Neuron (in vitro differentiated cells): ENCODE measurements at regions not wholly inside any gene's neighbourhood (a gene's known extent, or its start where the extent isn't known, plus 50 kb on each side); places are given as distances from the start of the nearest gene placed in this dataset.

Experiments used
- H2AFZ ChIP-seq: one replicate; pipeline ENCODE4 v1.6.1; 2013; ENCODE audit warnings: low read depth, mild to moderate bottlenecking, inconsistent platforms, low read length, moderate library complexity
- H3K27me3 ChIP-seq: one replicate; pipeline ENCODE4 v1.6.1; 2013; ENCODE audit warnings: low read length; ENCODE audit not compliant: insufficient read depth
- H3K36me3 ChIP-seq: one replicate; pipeline ENCODE4 v1.6.1; 2013; ENCODE audit warnings: low read length; ENCODE audit not compliant: insufficient read depth
- H3K4me1 ChIP-seq: one replicate; pipeline ENCODE4 v1.6.1; 2013; ENCODE audit warnings: low read length; ENCODE audit not compliant: insufficient read depth
- H3K4me3 ChIP-seq: 2 replicates; pipeline ENCODE4 v1.5.1; 2013; ENCODE audit warnings: mild to moderate bottlenecking, low read length, moderate library complexity
- H3K9me3 ChIP-seq: one replicate; pipeline ENCODE4 v1.6.1; 2013; ENCODE audit warnings: low read length

GRCh38 chr20:40343390-40343789 lies 345.6 kb downstream of the MAFB start:
- H3K4me1 ChIP-seq: no peaks in the 10 kb centered on the region
- no peaks in the 10 kb centered on the region for H3K27me3 ChIP-seq
- H3K36me3 ChIP-seq: no peaks in the 10 kb centered on the region
- no peak overlapping the region for H3K4me3 ChIP-seq
- H2AFZ ChIP-seq: no peak overlapping the region
- no peaks in the 10 kb centered on the region for H3K9me3 ChIP-seq

GRCh38 chr20:40341561-40341960 lies 347.5 kb downstream of the MAFB start:
- no peaks in the 10 kb centered on the region for H3K4me1 ChIP-seq
- no peak overlapping the region for H2AFZ ChIP-seq
- no peak overlapping the region for H3K4me3 ChIP-seq
- H3K27me3 ChIP-seq: no peaks in the 10 kb centered on the region
- no peaks in the 10 kb centered on the region for H3K36me3 ChIP-seq
- H3K9me3 ChIP-seq: no peaks in the 10 kb centered on the region

GRCh38 chr20:40339661-40340449 lies 349.2 kb downstream of the MAFB start:
- Histone ChIP-seq H3K9me3 (no peaks in the 10 kb centered on the region), H3K36me3 (no peaks in the 10 kb centered on the region)

GRCh38 chr20:40336533-40336932 lies 352.5 kb downstream of the MAFB start:
- H3K4me3 ChIP-seq: no peak overlapping the region
- no peaks in the 10 kb centered on the region for H3K27me3 ChIP-seq
- no peaks in the 10 kb centered on the region for H3K9me3 ChIP-seq
- H2AFZ ChIP-seq: no peak overlapping the region
- no peaks in the 10 kb centered on the region for H3K4me1 ChIP-seq
- H3K36me3 ChIP-seq: no peaks in the 10 kb centered on the region

More at GRCh38 chr20:40339661-40340449, 349.2 kb downstream of the MAFB start:
- H3K4me1 ChIP-seq: no peaks in the 10 kb centered on the region
- H3K4me3 ChIP-seq: no peak overlapping the region
- H2AFZ ChIP-seq: no peak overlapping the region
- no peaks in the 10 kb centered on the region for H3K27me3 ChIP-seq

GRCh38 chr20:40335901-40336351 lies 353.1 kb downstream of the MAFB start:
- Histone ChIP-seq H3K4me3 (no peak overlapping the region), H3K9me3 (no peaks in the 10 kb centered on the region), H3K4me1 (no peaks in the 10 kb centered on the region)

GRCh38 chr20:40335437-40335836 lies 353.6 kb downstream of the MAFB start:
- Histone ChIP-seq H3K36me3 (no peaks in the 10 kb centered on the region), H3K4me1 (no peaks in the 10 kb centered on the region), H3K9me3 (no peaks in the 10 kb centered on the region), H2AFZ (no peak overlapping the region), H3K4me3 (no peak overlapping the region), H3K27me3 (no peaks in the 10 kb centered on the region)

More at GRCh38 chr20:40335901-40336351, 353.1 kb downstream of the MAFB start:
- H2AFZ ChIP-seq: no peak overlapping the region
- no peaks in the 10 kb centered on the region for H3K36me3 ChIP-seq
- H3K27me3 ChIP-seq: no peaks in the 10 kb centered on the region

- Histone ChIP-seq H3K4me1 (no peaks in the 10 kb centered on the region), H3K36me3 (no peaks in the 10 kb centered on the region), H2AFZ (no peak overlapping the region), H3K9me3 (no peaks in the 10 kb centered on the region), H3K4me3 (no peak overlapping the region), H3K27me3 (no peaks in the 10 kb centered on the region)
Observed at GRCh38 chr20:40333591-40333990, 355.4 kb downstream of the MAFB start.

- H3K27me3 ChIP-seq: no peaks in the 10 kb centered on the region
- no peaks in the 10 kb centered on the region for H3K9me3 ChIP-seq
- H3K4me3 ChIP-seq: no peak overlapping the region
- no peaks in the 10 kb centered on the region for H3K36me3 ChIP-seq
- H3K4me1 ChIP-seq: no peaks in the 10 kb centered on the region
- no peak overlapping the region for H2AFZ ChIP-seq
Observed at GRCh38 chr20:40331807-40332560, 357.1 kb downstream of the MAFB start.

GRCh38 chr20:40331249-40331648 lies 357.8 kb downstream of the MAFB start:
- Histone ChIP-seq H2AFZ (no peak overlapping the region), H3K27me3 (no peaks in the 10 kb centered on the region), H3K36me3 (no peaks in the 10 kb centered on the region)

GRCh38 chr20:40329321-40329720 lies 359.7 kb downstream of the MAFB start:
- H3K9me3 ChIP-seq: no peaks in the 10 kb centered on the region
- H3K36me3 ChIP-seq: no peaks in the 10 kb centered on the region
- no peaks in the 10 kb centered on the region for H3K4me1 ChIP-seq
- no peak overlapping the region for H2AFZ ChIP-seq
- no peaks in the 10 kb centered on the region for H3K27me3 ChIP-seq
- H3K4me3 ChIP-seq: no peak overlapping the region

More at GRCh38 chr20:40331249-40331648, 357.8 kb downstream of the MAFB start:
- Histone ChIP-seq H3K4me3 (no peak overlapping the region), H3K4me1 (no peaks in the 10 kb centered on the region), H3K9me3 (no peaks in the 10 kb centered on the region)

GRCh38 chr20:40326784-40327183 lies 362.3 kb downstream of the MAFB start:
- Histone ChIP-seq H3K4me3 (no peak overlapping the region), H2AFZ (no peak overlapping the region), H3K36me3 (no peaks in the 10 kb centered on the region), H3K27me3 (no peaks in the 10 kb centered on the region), H3K4me1 (no peaks in the 10 kb centered on the region), H3K9me3 (no peaks in the 10 kb centered on the region)

GRCh38 chr20:40325006-40325568 lies 363.9 kb downstream of the MAFB start:
- no peaks in the 10 kb centered on the region for H3K27me3 ChIP-seq
- no peaks in the 10 kb centered on the region for H3K9me3 ChIP-seq
- H3K4me3 ChIP-seq: no peak overlapping the region
- H3K36me3 ChIP-seq: no peaks in the 10 kb centered on the region
- H3K4me1 ChIP-seq: no peaks in the 10 kb centered on the region
- no peak overlapping the region for H2AFZ ChIP-seq

- Histone ChIP-seq H3K4me3 (no peak overlapping the region), H3K27me3 (no peaks in the 10 kb centered on the region), H3K4me1 (no peaks in the 10 kb centered on the region), H3K36me3 (no peaks in the 10 kb centered on the region), H2AFZ (no peak overlapping the region), H3K9me3 (no peaks in the 10 kb centered on the region)
Observed at GRCh38 chr20:40323361-40323794, 365.7 kb downstream of the MAFB start.
